ENCODE measurements at regions not wholly inside any gene's neighbourhood (a gene's known extent, or its start where the extent isn't known, plus 50 kb on each side); places are given as distances from the start of the nearest gene placed in this dataset.

DNA sequence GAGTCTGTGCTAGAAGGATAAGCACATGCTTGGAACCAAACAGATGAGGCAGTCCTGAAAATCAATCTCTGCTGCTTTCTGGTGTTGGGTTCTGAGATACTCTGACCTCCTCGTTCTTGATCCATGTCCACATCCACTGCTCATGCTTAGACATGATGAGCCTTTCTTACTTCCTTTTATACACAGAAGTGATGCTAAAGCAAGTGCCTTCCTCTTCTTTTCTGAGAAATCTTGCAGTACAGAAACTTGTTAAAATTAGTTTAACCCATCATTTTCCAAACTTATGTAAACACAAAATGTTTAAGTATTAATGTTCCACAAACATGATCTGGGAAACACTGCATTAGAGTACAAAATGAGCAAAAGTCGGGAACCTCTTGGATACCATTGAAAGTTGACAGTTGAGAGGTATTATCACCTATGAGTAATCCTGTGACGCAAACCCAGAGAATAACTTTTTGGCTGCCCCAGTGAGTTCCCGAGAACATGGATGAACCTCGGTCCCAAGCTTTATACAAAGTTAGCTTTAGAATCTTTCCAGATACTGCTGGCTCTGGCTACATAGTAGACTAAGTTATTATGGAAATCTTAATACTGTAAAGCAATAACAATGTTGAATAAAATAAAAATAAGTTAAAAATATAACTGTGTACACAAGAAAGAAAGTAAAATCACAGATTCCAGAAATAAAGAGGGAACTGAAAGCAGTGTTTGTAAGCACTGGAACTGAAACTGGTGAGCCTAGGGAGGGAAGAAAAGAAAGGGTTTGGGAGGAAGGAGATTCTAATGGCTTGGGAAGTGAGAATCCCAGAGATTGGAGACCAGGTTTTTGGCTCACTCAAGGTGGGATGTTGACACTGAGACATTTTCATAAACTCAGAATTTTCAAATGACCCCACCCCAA, 429.3 kb upstream of the RUNX1 start:
- POLR2A ChIA-PET, result interaction anchor here (1.3 kb wide), 1 partner anchor 18 kb away, joined by 3 read pairs; no protein-coding TSS in a partner anchor
- H3K9me2 ChIP-seq (ENCODE audit: insufficient read depth, low read length), result no peaks in the 10 kb centered on the region

GRCh38 chr21:35477622-35478021, 428.5 kb upstream of the RUNX1 start:
- Histone ChIP-seq H3K79me2 (ENCODE audit: insufficient read depth, low read depth, low read length) (no peaks in the 10 kb centered on the region), H3K36me3 (ENCODE audit: insufficient read depth, low read length) (no peaks in the 10 kb centered on the region), H3K9me3 (ENCODE audit: low read length) (no peaks in the 10 kb centered on the region; the same call in 1 of the 2 replicates), H2AFZ (ENCODE audit: low read length) (no peak overlapping the region), H3K4me2 (ENCODE audit: low read length) (no peak overlapping the region), H3K4me3 (ENCODE audit: low read depth, low read length, poor library complexity, severe bottlenecking) (no peak overlapping the region), H3K27ac (ENCODE audit: low read depth, low read length, poor library complexity, severe bottlenecking) (no peak overlapping the region), H3K4me1 (ENCODE audit: insufficient read depth, low read length, poor library complexity, severe bottlenecking) (no peaks in the 10 kb centered on the region), H3K9me2 (ENCODE audit: insufficient read depth, low read length) (no peaks in the 10 kb centered on the region), H4K20me1 (ENCODE audit: insufficient read depth, low read length) (no peaks in the 10 kb centered on the region)
- DNase-seq (ENCODE audit: low spot score), result no peak
- intact Hi-C loops (cut with micrococcal nuclease; ENCODE audit: unreplicated experiment), result no loop called here
- TF ChIP-seq EZH2phosphoT487 (IDR thresholded peaks at IDR 0.05; ENCODE audit: borderline replicate concordance, low read depth, low read length) (no peak), CTCF (conservative IDR thresholded peaks at IDR 0.05; ENCODE audit: low read length) (no peak)
- CTCF ChIA-PET (ENCODE audit: unreplicated experiment), result no interaction called here
- POLR2A ChIA-PET, result interaction anchor here (1.3 kb wide), 1 partner anchor 18 kb away, joined by 3 read pairs; no protein-coding TSS in a partner anchor
- no TSS peak for BruUV-seq (replicated peaks)

More for the DNA sequence above, 429.3 kb upstream of the RUNX1 start:
- Histone ChIP-seq H3K4me2 (ENCODE audit: low read length) (no peak overlapping the region), H3K36me3 (ENCODE audit: insufficient read depth, low read length) (no peaks in the 10 kb centered on the region), H3K79me2 (ENCODE audit: insufficient read depth, low read depth, low read length) (no peaks in the 10 kb centered on the region), H4K20me1 (ENCODE audit: insufficient read depth, low read length) (no peaks in the 10 kb centered on the region), H3K27ac (ENCODE audit: low read depth, low read length, poor library complexity, severe bottlenecking) (no peak overlapping the region), H3K9me3 (ENCODE audit: low read length) (no peaks in the 10 kb centered on the region; the same call in 1 of the 2 replicates), H3K4me3 (ENCODE audit: low read depth, low read length, poor library complexity, severe bottlenecking) (no peak overlapping the region), H2AFZ (ENCODE audit: low read length) (no peak overlapping the region), H3K4me1 (ENCODE audit: insufficient read depth, low read length, poor library complexity, severe bottlenecking) (no peaks in the 10 kb centered on the region)
- BruUV-seq (replicated peaks), result no TSS peak
- TF ChIP-seq CTCF (conservative IDR thresholded peaks at IDR 0.05; ENCODE audit: low read length), result no peak
- TF ChIP-seq EZH2phosphoT487 (IDR thresholded peaks at IDR 0.05; ENCODE audit: borderline replicate concordance, low read depth, low read length), result no peak
- CTCF ChIA-PET (ENCODE audit: unreplicated experiment), result no interaction called here
- intact Hi-C loops (cut with micrococcal nuclease; ENCODE audit: unreplicated experiment), result no loop called here
- no peak for DNase-seq (ENCODE audit: low spot score)

All from OCI-LY7 (cell line).